Loucy (cell line): ENCODE measurements at regions not wholly inside any gene's neighbourhood (a gene's known extent, or its start where the extent isn't known, plus 50 kb on each side); places are given as distances from the start of the nearest gene placed in this dataset.

ENCODE experiments used
- H2AFZ ChIP-seq: fragments of 200-600 bp; sonication (generic); 2 replicates; pipeline ENCODE4 v1.6.0; 2016; ENCODE audit warnings: antibody characterized with exemption, mild to moderate bottlenecking, low read length, moderate library complexity
- H3F3A ChIP-seq: fragments of 200-600 bp; 2 replicates; pipeline ENCODE4 v1.6.0; 2016; ENCODE audit warnings: antibody characterized with exemption, low read depth, mild to moderate bottlenecking
- H3K27me3 ChIP-seq: fragments of 200-600 bp; sonication (generic); 2 replicates; pipeline ENCODE4 v1.6.1; 2014; ENCODE audit warnings: low read length, mild to moderate bottlenecking; ENCODE audit not compliant: insufficient read depth, poor library complexity, severe bottlenecking
- H3K36me3 ChIP-seq: fragments of 200-600 bp; sonication (generic); 2 replicates; pipeline ENCODE4 v1.6.1; 2016; ENCODE audit warnings: low read length; ENCODE audit not compliant: insufficient read depth
- H3K4me1 ChIP-seq: fragments of 200-600 bp; sonication (generic); 2 replicates; pipeline ENCODE4 v1.5.1; 2014; ENCODE audit warnings: low read length, mild to moderate bottlenecking; ENCODE audit not compliant: insufficient read depth, poor library complexity, severe bottlenecking
- H3K4me2 ChIP-seq: fragments of 200-600 bp; sonication (generic); 2 replicates; pipeline ENCODE4 v1.6.0; 2014; ENCODE audit warnings: antibody characterized with exemption, low read length, low read depth, mild to moderate bottlenecking; ENCODE audit not compliant: poor library complexity, severe bottlenecking
- H3K4me3 ChIP-seq: fragments of 200-600 bp; sonication (generic); 2 replicates; pipeline ENCODE4 v1.5.1; 2014; ENCODE audit warnings: low read length, mild to moderate bottlenecking, mixed read lengths; ENCODE audit not compliant: poor library complexity, severe bottlenecking
- H3K79me2 ChIP-seq: fragments of 200-600 bp; sonication (generic); 2 replicates; pipeline ENCODE4 v1.6.1; 2014; ENCODE audit warnings: low read length; ENCODE audit not compliant: insufficient read depth
- H3K9ac ChIP-seq: fragments of 200-600 bp; sonication (generic); 2 replicates; pipeline ENCODE4 v1.6.0; 2014; ENCODE audit warnings: mild to moderate bottlenecking, low read depth, low read length, moderate library complexity; ENCODE audit not compliant: poor library complexity, severe bottlenecking
- H3K9me2 ChIP-seq: fragments of 200-600 bp; sonication (generic); replicated peaks from 2 replicates; pipeline ENCODE4 v1.6.1; 2016; ENCODE audit warnings: low read depth, low read length, mixed read lengths
- H3K9me3 ChIP-seq: fragments of 200-600 bp; sonication (generic); 2 replicates; pipeline ENCODE4 v1.6.1; 2014; ENCODE audit warnings: mild to moderate bottlenecking, antibody characterized with exemption, low read length, low read depth; ENCODE audit not compliant: insufficient read depth
- H4K20me1 ChIP-seq: fragments of 200-600 bp; sonication (generic); 2 replicates; pipeline ENCODE4 v1.6.0; 2014; ENCODE audit warnings: antibody characterized with exemption, low read length, mild to moderate bottlenecking; ENCODE audit not compliant: insufficient read depth, poor library complexity, severe bottlenecking
- CTCF ChIP-seq: fragments of 200-600 bp; sonication (generic); conservative IDR thresholded peaks from 2 replicates; pipeline ENCODE4 v1.5.1; 2014; ENCODE audit warnings: mild to moderate bottlenecking, antibody characterized with exemption, low read length
- EZH2phosphoT487 ChIP-seq: fragments of 200-600 bp; IDR thresholded peaks from 2 replicates; pipeline ENCODE4 v1.6.1; 2018; ENCODE audit warnings: antibody characterized with exemption, mild to moderate bottlenecking, moderate library complexity, borderline replicate concordance

GRCh38 chr10:131808370-131808930 lies 92.4 kb upstream of the PPP2R2D start:
- TF ChIP-seq CTCF: no peak
- no peak for TF ChIP-seq EZH2phosphoT487
- Histone ChIP-seq H3K4me1 (no peaks in the 10 kb centered on the region), H3F3A (no peaks in the 10 kb centered on the region), H2AFZ (no peak overlapping the region), H3K79me2 (no peaks in the 10 kb centered on the region), H3K4me2 (no peak overlapping the region), H4K20me1 (no peaks in the 10 kb centered on the region), H3K9ac (no peak overlapping the region), H3K36me3 (no peaks in the 10 kb centered on the region), H3K9me3 (peaks cover 22% of the 10 kb centered on the region), H3K27me3 (no peaks in the 10 kb centered on the region), H3K9me2 (no peaks in the 10 kb centered on the region), H3K4me3 (no peak overlapping the region)

- no peaks in the 10 kb centered on the region for H3K4me1 ChIP-seq
- H3K27me3 ChIP-seq: no peaks in the 10 kb centered on the region
- no peaks in the 10 kb centered on the region for H3K36me3 ChIP-seq
- TF ChIP-seq EZH2phosphoT487 (no peak), CTCF (no peak)
- no peaks in the 10 kb centered on the region for H3F3A ChIP-seq
- no peak overlapping the region for H3K4me2 ChIP-seq
- H3K4me3 ChIP-seq: no peak overlapping the region
- peaks cover 22% of the 10 kb centered on the region for H3K9me3 ChIP-seq
- H3K79me2 ChIP-seq: no peaks in the 10 kb centered on the region
- no peaks in the 10 kb centered on the region for H3K9me2 ChIP-seq
- no peak overlapping the region for H3K9ac ChIP-seq
- no peak overlapping the region for H2AFZ ChIP-seq
- no peaks in the 10 kb centered on the region for H4K20me1 ChIP-seq
Measured at GRCh38 chr10:131810036-131810804, 90.6 kb upstream of the PPP2R2D start.

- peaks cover 22% of the 10 kb centered on the region for H3K9me3 ChIP-seq
- no peak for TF ChIP-seq EZH2phosphoT487
- TF ChIP-seq CTCF: no peak
- H3K4me3 ChIP-seq: no peak overlapping the region
- no peaks in the 10 kb centered on the region for H3K79me2 ChIP-seq
- no peaks in the 10 kb centered on the region for H3K9me2 ChIP-seq
- no peaks in the 10 kb centered on the region for H3F3A ChIP-seq
- H3K9ac ChIP-seq: no peak overlapping the region
- H3K36me3 ChIP-seq: no peaks in the 10 kb centered on the region
- no peaks in the 10 kb centered on the region for H3K27me3 ChIP-seq
- no peaks in the 10 kb centered on the region for H3K4me1 ChIP-seq
- no peak overlapping the region for H2AFZ ChIP-seq
- no peaks in the 10 kb centered on the region for H4K20me1 ChIP-seq
- no peak overlapping the region for H3K4me2 ChIP-seq
Measured at GRCh38 chr10:131810805-131811629, 89.8 kb upstream of the PPP2R2D start.
